ENCODE measurements at regions not wholly inside any gene's neighbourhood (a gene's known extent, or its start where the extent isn't known, plus 50 kb on each side); places are given as distances from the start of the nearest gene placed in this dataset.
"Not testable (repeated sequence)": the region's sequence is repeated elsewhere in the genome, so short reads cannot be mapped to it uniquely, and the experiment has no call there.

DNA sequence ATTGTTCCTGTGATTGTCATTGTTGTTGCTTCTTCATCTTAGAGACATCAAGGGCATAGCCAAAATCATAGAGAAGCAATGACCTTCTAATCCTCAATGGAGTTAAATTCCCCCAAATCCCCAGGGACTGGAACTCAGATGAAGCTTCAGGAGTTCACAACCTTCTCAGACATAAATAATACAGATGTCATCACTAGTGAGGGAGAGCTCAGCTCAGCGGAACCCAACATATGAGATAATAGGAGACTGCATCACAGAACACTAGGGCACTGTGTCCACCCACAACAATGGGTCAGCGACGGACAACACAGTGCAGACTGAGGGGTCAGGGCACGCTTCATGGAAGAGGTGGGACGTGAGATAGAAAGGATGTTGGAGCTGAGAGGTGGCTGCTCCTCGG is 1290.4 kb upstream of the TMEM132C start:
- DNase-seq (ENCODE audit: low read depth): no peak

DNA sequence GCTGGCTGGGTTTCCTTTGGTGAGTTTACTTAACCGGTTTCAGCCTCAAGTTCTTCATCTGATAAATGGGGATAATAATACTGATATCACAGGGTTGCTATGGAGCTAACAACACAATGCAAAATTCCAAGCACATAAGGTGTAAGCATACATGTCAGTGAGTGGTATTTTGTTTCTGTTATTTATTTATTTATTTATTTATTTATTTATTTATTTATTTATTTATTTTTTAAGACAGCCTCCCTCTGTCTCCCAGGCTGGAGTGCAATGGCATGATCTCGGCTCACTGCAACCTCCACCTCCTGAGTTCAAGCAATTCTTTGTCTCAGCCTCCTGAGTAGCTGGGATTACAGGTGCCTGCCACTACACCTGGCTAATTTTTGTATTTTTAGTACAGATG is 1287.4 kb upstream of the TMEM132C start:
- not testable (repeated sequence) for DNase-seq (ENCODE audit: low read depth)

GRCh38 chr12:126982707-126983106 is 1284.3 kb upstream of the TMEM132C start:
- no peak for DNase-seq (ENCODE audit: low read depth)

- DNase-seq (ENCODE audit: low read depth): not testable (repeated sequence)
These were observed 1283.2 kb upstream of the TMEM132C start for GRCh38 chr12:126983735-126984134.

- DNase-seq (ENCODE audit: low read depth): not testable (repeated sequence)
These were observed 1281.3 kb upstream of the TMEM132C start for GRCh38 chr12:126985663-126986062.

DNA sequence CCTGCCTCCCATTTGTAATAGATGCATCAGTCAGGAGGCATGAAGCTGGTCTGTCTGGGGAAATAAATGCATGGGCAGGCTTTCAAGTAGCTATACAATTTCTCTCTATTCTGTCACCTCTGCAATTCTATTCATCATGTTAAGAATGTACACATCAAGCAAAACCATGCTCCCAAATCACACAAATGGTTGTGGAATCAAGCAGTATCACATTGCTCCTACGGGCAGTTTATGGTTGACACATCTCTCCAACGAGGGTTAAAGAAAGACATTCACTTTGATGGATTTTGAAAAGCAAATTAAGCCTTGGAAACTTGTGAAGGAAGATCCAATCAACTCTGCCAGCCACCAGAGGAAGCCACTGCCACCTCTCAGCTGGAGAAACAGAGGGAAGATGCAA is 1277.4 kb upstream of the TMEM132C start:
- no peak for DNase-seq (ENCODE audit: low read depth)

- DNase-seq (ENCODE audit: low read depth): no peak
These were observed 1273.1 kb upstream of the TMEM132C start for GRCh38 chr12:126993898-126994297.

GRCh38 chr12:126994599-126994998 is 1272.4 kb upstream of the TMEM132C start:
- DNase-seq (ENCODE audit: low read depth): no peak

- DNase-seq (ENCODE audit: low read depth): no peak
These were observed 1268.9 kb upstream of the TMEM132C start for GRCh38 chr12:126998031-126998430.

DNA sequence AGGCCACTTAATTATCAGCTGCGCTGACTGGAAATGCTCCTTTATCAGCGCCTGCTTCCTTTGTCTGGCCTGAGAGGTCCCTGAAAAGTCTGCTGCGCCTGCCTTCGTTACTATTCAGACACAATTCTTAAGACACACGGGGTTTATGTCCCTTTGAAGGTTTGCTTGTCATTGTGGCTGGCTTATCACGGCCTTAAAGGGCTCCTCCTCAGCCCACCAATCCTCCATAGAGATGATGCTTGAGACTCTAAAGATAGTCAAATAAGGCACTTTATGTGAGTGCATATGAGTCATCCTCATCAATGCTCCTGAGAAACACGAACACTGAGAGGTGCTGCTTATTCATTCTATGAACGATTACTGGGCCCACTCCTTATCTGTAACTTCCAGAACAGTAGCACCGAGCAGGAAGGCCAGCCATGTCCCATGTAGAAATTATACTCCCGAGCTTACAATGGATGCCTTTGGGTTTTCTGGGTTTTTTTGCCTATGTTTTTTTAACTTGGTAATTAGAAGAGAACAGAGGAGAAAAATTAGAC is 1268.2 kb upstream of the TMEM132C start:
- no peak for DNase-seq (ENCODE audit: low read depth)

DNA sequence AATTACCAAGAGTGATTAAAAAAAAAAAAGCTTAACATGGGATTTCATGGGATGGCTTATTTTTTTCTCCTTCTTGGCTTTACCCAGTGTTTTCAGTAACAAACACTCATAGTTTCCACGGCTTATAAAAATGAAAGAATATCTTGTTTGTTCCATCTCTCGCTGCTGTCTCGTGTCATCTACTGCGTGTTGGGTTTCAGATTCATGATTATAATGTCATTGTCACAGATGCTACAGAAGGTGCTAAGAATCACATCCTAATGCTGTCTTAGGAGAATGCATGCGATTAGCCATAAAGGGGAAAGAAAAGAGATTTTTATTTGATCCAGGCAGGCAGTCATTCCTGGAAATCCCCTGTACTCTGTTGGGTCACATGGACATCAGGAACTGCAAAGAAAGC is 1267.6 kb upstream of the TMEM132C start:
- no peak for DNase-seq (ENCODE audit: low read depth)

GRCh38 chr12:127005406-127005805 is 1261.6 kb upstream of the TMEM132C start:
- no peak for DNase-seq (ENCODE audit: low read depth)

DNA sequence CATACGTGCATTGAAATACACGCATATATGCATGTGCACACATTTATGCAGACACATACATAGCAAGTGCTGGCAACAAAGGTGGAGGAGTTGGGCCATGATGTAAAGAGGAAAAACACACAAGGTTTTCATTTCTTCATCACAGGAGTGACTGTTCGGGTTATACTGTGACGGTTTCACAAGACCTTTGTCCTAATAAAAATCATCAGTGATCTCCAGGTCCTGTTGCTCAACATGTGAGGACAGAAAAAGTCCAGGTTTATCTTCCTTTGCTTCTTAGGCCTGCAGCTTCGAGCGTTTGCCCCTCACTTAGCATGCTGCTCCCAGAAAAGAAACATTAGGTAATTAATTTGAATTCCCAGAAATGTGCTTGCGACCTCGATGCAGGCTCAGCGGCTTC is 1260.0 kb upstream of the TMEM132C start:
- DNase-seq (ENCODE audit: low read depth): no peak

DNA sequence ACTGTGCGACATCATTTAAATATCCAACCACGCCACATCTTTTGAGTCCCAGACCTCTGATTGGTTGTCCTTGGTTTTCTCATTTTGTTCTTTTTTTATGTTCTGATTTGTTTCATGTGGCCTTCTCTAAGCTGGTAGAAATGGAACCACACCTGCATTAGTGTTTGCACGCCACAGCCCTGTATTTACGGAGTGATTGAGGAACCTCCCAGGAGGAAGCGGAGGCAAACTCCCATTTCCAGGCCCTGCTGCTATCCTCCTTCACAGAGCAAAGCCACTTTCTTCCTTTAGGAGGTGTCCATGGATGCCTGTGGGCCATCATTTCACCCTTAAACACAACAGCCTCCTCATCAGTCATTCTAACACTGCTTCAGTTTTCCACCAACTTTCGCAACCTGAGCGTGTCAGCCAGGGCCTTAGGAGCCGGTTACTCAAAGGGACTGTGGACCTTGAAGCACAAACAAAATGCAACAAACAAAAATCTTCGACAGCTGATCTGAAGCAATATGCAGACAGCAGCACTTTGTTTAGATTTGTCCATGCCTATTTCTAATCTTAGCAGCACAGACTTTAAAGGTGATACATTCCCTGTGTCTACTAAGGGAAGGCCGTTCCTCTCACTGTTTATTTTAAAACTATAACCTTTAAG is 1258.1 kb upstream of the TMEM132C start:
- DNase-seq (ENCODE audit: low read depth): no peak

DNA sequence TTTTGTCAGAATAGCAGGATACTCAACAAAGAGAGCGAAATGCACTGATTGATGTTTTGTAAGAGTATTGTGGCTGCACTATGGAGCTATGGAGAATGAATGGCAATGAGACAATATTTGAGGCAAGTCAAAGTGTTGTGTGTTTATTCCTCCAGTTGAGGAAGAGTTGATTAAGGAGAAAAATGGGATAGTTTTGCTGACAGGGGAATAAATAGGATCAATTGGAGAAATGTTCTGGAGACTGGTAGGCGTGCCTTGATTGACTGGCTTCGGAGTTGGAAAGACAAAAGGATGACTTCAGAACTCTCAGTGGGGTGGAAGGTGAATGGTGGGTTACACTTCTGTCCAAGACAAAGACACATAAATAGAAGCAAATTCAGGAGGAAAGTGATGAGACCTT is 1254.9 kb upstream of the TMEM132C start:
- DNase-seq (ENCODE audit: low read depth): no peak

GRCh38 chr12:127013197-127013596 is 1253.8 kb upstream of the TMEM132C start:
- DNase-seq (ENCODE audit: low read depth): no peak

- DNase-seq (ENCODE audit: low read depth): no peak
These were observed 1252.9 kb upstream of the TMEM132C start for GRCh38 chr12:127014079-127014478.

DNA sequence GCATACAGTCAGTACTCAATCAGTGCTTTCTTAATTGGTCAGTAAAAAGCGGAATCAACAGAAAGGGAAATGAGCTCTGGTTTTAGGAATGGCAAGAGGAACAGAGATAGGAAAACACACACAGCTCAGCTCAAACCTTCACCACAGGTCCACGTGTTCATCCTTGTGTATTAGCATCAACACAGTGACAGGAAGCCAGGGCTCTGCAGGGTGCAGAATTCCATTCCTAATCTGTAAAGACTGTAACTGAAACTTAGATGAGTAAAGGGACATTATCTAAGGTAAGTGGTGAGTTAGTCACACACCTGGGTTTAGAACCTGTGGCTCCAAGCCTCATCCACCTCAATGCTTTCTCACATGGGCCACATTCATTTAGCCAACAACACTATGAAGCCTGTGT is 1242.2 kb upstream of the TMEM132C start:
- DNase-seq (ENCODE audit: low read depth): no peak

GRCh38 chr12:127025545-127025944 is 1241.4 kb upstream of the TMEM132C start:
- DNase-seq (ENCODE audit: low read depth): no peak

GRCh38 chr12:127035011-127035879 is 1231.7 kb upstream of the TMEM132C start:
- DNase-seq (ENCODE audit: low read depth): no peak

- no peak for DNase-seq (ENCODE audit: low read depth)
These were observed 1228.8 kb upstream of the TMEM132C start for GRCh38 chr12:127038152-127038551.

DNA sequence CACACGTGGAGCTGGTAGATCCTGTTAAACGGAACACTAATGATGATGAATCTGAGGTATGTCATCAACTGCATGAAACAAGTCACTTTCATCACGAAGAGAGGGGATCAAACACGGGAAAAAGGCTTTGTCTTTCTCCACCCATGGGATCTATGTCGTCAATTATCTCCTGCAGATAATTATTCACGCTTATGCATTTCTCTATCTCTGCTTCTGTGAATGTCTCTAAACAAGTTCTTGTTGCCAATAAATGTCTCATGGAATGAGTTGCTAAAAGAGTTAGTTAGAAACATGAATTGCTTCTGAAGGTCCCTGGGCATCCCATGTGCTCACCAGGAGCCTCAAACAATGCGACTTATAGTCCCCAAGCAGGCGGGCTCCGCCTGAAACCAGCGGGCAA is 1228.2 kb upstream of the TMEM132C start:
- DNase-seq (ENCODE audit: low read depth): no peak

- no peak for DNase-seq (ENCODE audit: low read depth)
These were observed 1224.9 kb upstream of the TMEM132C start for GRCh38 chr12:127041985-127042625.

All from stimulated activated CD8-positive, alpha-beta memory T cell treated with anti-CD3 and anti-CD28 coated beads, Interleukin-15, amount 100 ng/mL, for 1 hour (primary cell).